HCT116 (cell line): ENCODE measurements at regions not wholly inside any gene's neighbourhood (a gene's known extent, or its start where the extent isn't known, plus 50 kb on each side); places are given as distances from the start of the nearest gene placed in this dataset.

ENCODE experiments used
- ATAC-seq: fragments of 200-7000 bp; cut with Tn5 transposase; 2 replicates; pipeline ENCODE4 v1.9.1; 2020; ENCODE audit warnings: mild to moderate bottlenecking, moderate library complexity
- BruUV-seq: library from RNA; stranded (reverse); fragments of 400-500 nt; replicated peaks from 2 replicates; lab custom pipeline; 2021; lab: Mats Ljungman, UMichigan
- CTCF ChIA-PET: fragments of 300-600 bp; sonication (Branson Sonifier 250); formaldehyde crosslinking; loops from one replicate; lab custom pipeline; 2021; ENCODE audit warnings: antibody characterized with exemption; lab: Charles Lee
- POLR2A ChIA-PET: fragments of 300-600, 350-600 bp; sonication (Branson Sonifier 250); formaldehyde crosslinking; loops from one replicate; lab custom pipeline; 2021; ENCODE audit warnings: antibody characterized with exemption; lab: Charles Lee
- RAD21 ChIA-PET, 2 experiments: fragments of 300-600 bp; sonication (Branson Sonifier 250); formaldehyde crosslinking; loops; one replicate each; lab custom pipeline; 2023; ENCODE audit warnings: low total read pairs in 2 of 2; ENCODE audit not compliant: uncharacterized antibody in 2 of 2, unreplicated experiment in 2 of 2, low non-redundant PET in 1 of 2; lab: Charles Lee
- DNase-seq: peaks from one replicate; pipeline ENCODE4 v3.0.0-alpha.2; 2010; ENCODE audit warnings: low read depth, low spot score
- H2AFZ ChIP-seq: fragments of 200-600 bp; shearing (Covaris generic), sonication (generic); 2 replicates; pipeline ENCODE4 v1.6.1; 2017; ENCODE audit warnings: low read depth, mixed run types, mixed read lengths, antibody characterized with exemption, low read length; ENCODE audit not compliant: poor library complexity, severe bottlenecking
- H3K27ac ChIP-seq: 2 replicates; pipeline ENCODE4 v1.5.1; 2012; ENCODE audit warnings: low read depth, low read length
- H3K27me3 ChIP-seq: fragments of 200-600 bp; sonication (generic); 2 replicates; pipeline ENCODE4 v1.6.1; 2016; ENCODE audit warnings: mixed run types, low read length, mixed read lengths; ENCODE audit not compliant: insufficient read depth
- H3K36me3 ChIP-seq, 2 experiments: fragments of 200-500 bp in 1 of 2; fragments of 200-600 bp in 1 of 2; sonication (Bioruptor generic) in 1 of 2; sonication (generic) in 1 of 2; 2 replicates each; pipeline versions ENCODE4 v1.5.1 to v1.6.1; 2014 to 2016; ENCODE audit warnings: low read length in 2 of 2, inconsistent platforms in 1 of 2, mixed read lengths in 1 of 2, mixed run types in 1 of 2; ENCODE audit not compliant: insufficient read depth in 2 of 2, control insufficient read depth in 1 of 2
- H3K4me1 ChIP-seq, 2 experiments: fragments of 200-600 bp in 1 of 2; sonication (generic) in 1 of 2; 2 replicates each; pipeline versions ENCODE4 v1.5.1 to v1.6.1; 2012 to 2017; ENCODE audit warnings: low read length in 2 of 2, inconsistent platforms in 1 of 2, mild to moderate bottlenecking in 1 of 2, mixed read lengths in 1 of 2, mixed run types in 1 of 2, moderate library complexity in 1 of 2; ENCODE audit not compliant: insufficient read depth in 2 of 2, control insufficient read depth in 1 of 2
- H3K4me2 ChIP-seq: fragments of 200-600 bp; sonication (generic); 2 replicates; pipeline ENCODE4 v1.6.1; 2017; ENCODE audit warnings: mixed run types, low read length, mixed read lengths
- H3K4me3 ChIP-seq, 2 experiments: fragments of 200-600 bp in 1 of 2; sonication (generic) in 1 of 2; replicated peaks in 1 of 2; 2 replicates each; pipeline ENCODE4 v1.5.1; 2011 to 2016; ENCODE audit warnings: low read length in 2 of 2, control low read depth in 1 of 2, low read depth in 1 of 2, mild to moderate bottlenecking in 1 of 2, mixed read lengths in 1 of 2, mixed run types in 1 of 2
- H3K79me2 ChIP-seq: fragments of 200-600 bp; sonication (generic); 2 replicates; pipeline ENCODE4 v1.6.1; 2017; ENCODE audit warnings: mild to moderate bottlenecking, mixed run types, low read length, moderate library complexity, mixed read lengths; ENCODE audit not compliant: insufficient read depth
- H3K9ac ChIP-seq: fragments of 200-600 bp; sonication (generic); 2 replicates; pipeline ENCODE4 v1.6.1; 2016; ENCODE audit warnings: low read length, mixed read lengths
- H3K9me2 ChIP-seq: fragments of 200-600 bp; sonication (generic), shearing (Covaris generic); 2 replicates; pipeline ENCODE4 v1.6.1; 2017; ENCODE audit warnings: mixed run types, mild to moderate bottlenecking, moderate library complexity; ENCODE audit not compliant: insufficient read depth
- H3K9me3 ChIP-seq, 2 experiments: fragments of 200-500 bp in 1 of 2; fragments of 200-600 bp in 1 of 2; sonication (Bioruptor generic) in 1 of 2; sonication (generic) in 1 of 2; 2 replicates each; pipeline ENCODE4 v1.6.1; 2014 to 2017; ENCODE audit warnings: low read length in 2 of 2, mixed read lengths in 2 of 2, inconsistent platforms in 1 of 2, low read depth in 1 of 2, mild to moderate bottlenecking in 1 of 2, mixed run types in 1 of 2, moderate library complexity in 1 of 2; ENCODE audit not compliant: control insufficient read depth in 1 of 2, insufficient read depth in 1 of 2
- H4K20me1 ChIP-seq: fragments of 200-600 bp; sonication (generic), shearing (Covaris generic); 2 replicates; pipeline ENCODE4 v1.6.1; 2017; ENCODE audit warnings: mixed run types, mild to moderate bottlenecking, moderate library complexity; ENCODE audit not compliant: insufficient read depth
- CBX3 ChIP-seq: IDR thresholded peaks from 2 replicates; pipeline ENCODE4 v1.6.1; 2012; ENCODE audit warnings: low read depth
- EGR1 ChIP-seq: IDR thresholded peaks from 2 replicates; pipeline ENCODE4 v1.6.1; 2012; ENCODE audit warnings: low read depth
- EZH2phosphoT487 ChIP-seq: fragments of 200-600 bp; IDR thresholded peaks from 2 replicates; pipeline ENCODE4 v1.6.1; 2018; ENCODE audit warnings: antibody characterized with exemption, borderline replicate concordance
- FOSL1 ChIP-seq: IDR thresholded peaks from 2 replicates; pipeline ENCODE4 v1.6.1; 2012; ENCODE audit warnings: low read depth
- JUND ChIP-seq: IDR thresholded peaks from 2 replicates; pipeline ENCODE4 v1.6.1; 2012
- POLR2A ChIP-seq: IDR thresholded peaks from 2 replicates; pipeline ENCODE4 v1.7.0; 2011; ENCODE audit warnings: borderline replicate concordance; ENCODE audit not compliant: insufficient read depth, insufficient read length; ENCODE audit errors: extremely low read depth
- RAD21 ChIP-seq: IDR thresholded peaks from 2 replicates; pipeline ENCODE4 v1.6.1; 2012; ENCODE audit warnings: low read depth, mild to moderate bottlenecking
- SIN3A ChIP-seq: IDR thresholded peaks from 2 replicates; pipeline ENCODE4 v1.6.1; 2012; ENCODE audit warnings: low read depth
- SP1 ChIP-seq: IDR thresholded peaks from 2 replicates; pipeline ENCODE4 v1.6.1; 2012; ENCODE audit warnings: low read depth
- YY1 ChIP-seq: IDR thresholded peaks from 2 replicates; pipeline ENCODE4 v1.6.1; 2011; ENCODE audit warnings: low read length, low read depth, moderate library complexity, mild to moderate bottlenecking; ENCODE audit not compliant: insufficient replicate concordance; ENCODE audit errors: extremely low read depth
- ZFX ChIP-seq: fragments of 450-650 bp; IDR thresholded peaks from 2 replicates; pipeline ENCODE4 v1.6.1; 2017
- intact Hi-C: fragments of 100-400 bp; cut with micrococcal nuclease; formaldehyde crosslinking; loops from 2 replicates; pipeline ENCODE4 v1.10.0; 2022
- TF ChIP-seq, protein P1 (sequence below): IDR thresholded peaks from 2 replicates; pipeline ENCODE4 v1.6.1; 2012
- TF ChIP-seq, protein P2 (sequence below): IDR thresholded peaks from 2 replicates; pipeline ENCODE4 v1.6.1; 2011; ENCODE audit warnings: mild to moderate bottlenecking, low read length, moderate library complexity; ENCODE audit not compliant: insufficient replicate concordance; ENCODE audit errors: extremely low read depth
- TF ChIP-seq, protein P3 (sequence below): IDR thresholded peaks from 2 replicates; pipeline ENCODE4 v1.6.1; 2012
- TF ChIP-seq, protein P4 (sequence below), 3 experiments: fragments of 200-600 bp in 1 of 3; sonication (generic) in 1 of 3; IDR thresholded peaks in 2 of 3; conservative IDR thresholded peaks in 1 of 3; 2 replicates each; pipeline ENCODE4 v1.5.1; 2012 to 2017; ENCODE audit warnings: low read depth in 2 of 3, low read length in 2 of 3, antibody characterized with exemption in 1 of 3, borderline replicate concordance in 1 of 3, control low read depth in 1 of 3, mild to moderate bottlenecking in 1 of 3, mixed read lengths in 1 of 3, mixed run types in 1 of 3, moderate library complexity in 1 of 3; ENCODE audit not compliant: insufficient read depth in 1 of 3

DNA sequence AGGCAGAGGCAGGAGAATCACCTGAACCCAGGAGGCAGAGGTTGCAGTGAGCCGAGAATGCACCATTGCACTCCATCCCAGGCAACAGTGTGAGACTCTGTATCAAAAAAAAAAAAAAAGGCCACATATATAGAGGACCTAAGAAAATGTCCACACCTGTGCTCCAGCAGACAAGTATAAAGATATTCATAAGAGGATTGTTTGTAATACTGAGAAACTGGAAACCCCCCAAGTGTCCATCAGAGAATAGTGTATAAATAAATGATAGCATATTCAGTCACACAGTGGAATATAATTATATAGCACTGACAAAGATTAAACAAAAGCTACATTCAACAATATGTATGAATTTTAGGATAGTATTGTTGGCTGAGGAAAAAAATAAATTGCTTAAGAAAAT is 1050.6 kb downstream of the GRM8 start:
- H3K9ac ChIP-seq, result no peak overlapping the region
- no peaks in the 10 kb centered on the region for H3K4me1 ChIP-seq
- ATAC-seq (no peak), DNase-seq (no peak)
- H3K9me2 ChIP-seq, result no peaks in the 10 kb centered on the region
- no peak overlapping the region for H3K4me3 ChIP-seq
- no TSS peak for BruUV-seq
- H3K79me2 ChIP-seq, result no peaks in the 10 kb centered on the region
- H3K9me3 ChIP-seq, result no peaks in the 10 kb centered on the region
- H3K27me3 ChIP-seq, result no peaks in the 10 kb centered on the region
- POLR2A ChIA-PET, result no interaction called here
- no peak overlapping the region for H3K27ac ChIP-seq
- CTCF ChIA-PET, result no interaction called here
- H2AFZ ChIP-seq, result no peak overlapping the region
- H4K20me1 ChIP-seq, result no peaks in the 10 kb centered on the region
- RAD21 ChIA-PET, result no interaction called here
- TF ChIP-seq, protein P1, sequence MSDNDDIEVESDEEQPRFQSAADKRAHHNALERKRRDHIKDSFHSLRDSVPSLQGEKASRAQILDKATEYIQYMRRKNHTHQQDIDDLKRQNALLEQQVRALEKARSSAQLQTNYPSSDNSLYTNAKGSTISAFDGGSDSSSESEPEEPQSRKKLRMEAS, result no peak
- no peak for TF ChIP-seq POLR2A
- TF ChIP-seq, protein P2, sequence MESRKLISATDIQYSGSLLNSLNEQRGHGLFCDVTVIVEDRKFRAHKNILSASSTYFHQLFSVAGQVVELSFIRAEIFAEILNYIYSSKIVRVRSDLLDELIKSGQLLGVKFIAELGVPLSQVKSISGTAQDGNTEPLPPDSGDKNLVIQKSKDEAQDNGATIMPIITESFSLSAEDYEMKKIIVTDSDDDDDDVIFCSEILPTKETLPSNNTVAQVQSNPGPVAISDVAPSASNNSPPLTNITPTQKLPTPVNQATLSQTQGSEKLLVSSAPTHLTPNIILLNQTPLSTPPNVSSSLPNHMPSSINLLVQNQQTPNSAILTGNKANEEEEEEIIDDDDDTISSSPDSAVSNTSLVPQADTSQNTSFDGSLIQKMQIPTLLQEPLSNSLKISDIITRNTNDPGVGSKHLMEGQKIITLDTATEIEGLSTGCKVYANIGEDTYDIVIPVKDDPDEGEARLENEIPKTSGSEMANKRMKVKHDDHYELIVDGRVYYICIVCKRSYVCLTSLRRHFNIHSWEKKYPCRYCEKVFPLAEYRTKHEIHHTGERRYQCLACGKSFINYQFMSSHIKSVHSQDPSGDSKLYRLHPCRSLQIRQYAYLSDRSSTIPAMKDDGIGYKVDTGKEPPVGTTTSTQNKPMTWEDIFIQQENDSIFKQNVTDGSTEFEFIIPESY, result no peak
- TF ChIP-seq RAD21, result no peak
- no peak for TF ChIP-seq EZH2phosphoT487
- TF ChIP-seq SP1, result no peak
- TF ChIP-seq, protein P3, sequence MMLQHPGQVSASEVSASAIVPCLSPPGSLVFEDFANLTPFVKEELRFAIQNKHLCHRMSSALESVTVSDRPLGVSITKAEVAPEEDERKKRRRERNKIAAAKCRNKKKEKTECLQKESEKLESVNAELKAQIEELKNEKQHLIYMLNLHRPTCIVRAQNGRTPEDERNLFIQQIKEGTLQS, result no peak
- TF ChIP-seq EGR1, result no peak
- TF ChIP-seq CBX3, result no peak
- no peak for TF ChIP-seq YY1
- no peak for TF ChIP-seq FOSL1
- no peak for TF ChIP-seq JUND
- TF ChIP-seq, protein P4, sequence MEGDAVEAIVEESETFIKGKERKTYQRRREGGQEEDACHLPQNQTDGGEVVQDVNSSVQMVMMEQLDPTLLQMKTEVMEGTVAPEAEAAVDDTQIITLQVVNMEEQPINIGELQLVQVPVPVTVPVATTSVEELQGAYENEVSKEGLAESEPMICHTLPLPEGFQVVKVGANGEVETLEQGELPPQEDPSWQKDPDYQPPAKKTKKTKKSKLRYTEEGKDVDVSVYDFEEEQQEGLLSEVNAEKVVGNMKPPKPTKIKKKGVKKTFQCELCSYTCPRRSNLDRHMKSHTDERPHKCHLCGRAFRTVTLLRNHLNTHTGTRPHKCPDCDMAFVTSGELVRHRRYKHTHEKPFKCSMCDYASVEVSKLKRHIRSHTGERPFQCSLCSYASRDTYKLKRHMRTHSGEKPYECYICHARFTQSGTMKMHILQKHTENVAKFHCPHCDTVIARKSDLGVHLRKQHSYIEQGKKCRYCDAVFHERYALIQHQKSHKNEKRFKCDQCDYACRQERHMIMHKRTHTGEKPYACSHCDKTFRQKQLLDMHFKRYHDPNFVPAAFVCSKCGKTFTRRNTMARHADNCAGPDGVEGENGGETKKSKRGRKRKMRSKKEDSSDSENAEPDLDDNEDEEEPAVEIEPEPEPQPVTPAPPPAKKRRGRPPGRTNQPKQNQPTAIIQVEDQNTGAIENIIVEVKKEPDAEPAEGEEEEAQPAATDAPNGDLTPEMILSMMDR (IDR thresholded peaks at IDR 0.05 in 2 of 3, conservative IDR thresholded peaks at IDR 0.05 in 1 of 3; ENCODE audit: borderline replicate concordance in 1 of 3, insufficient read depth in 1 of 3, low read depth in 2 of 3, low read length in 2 of 3), result no peak
- TF ChIP-seq ZFX, result no peak
- no peak for TF ChIP-seq SIN3A
- no peaks in the 10 kb centered on the region for H3K36me3 ChIP-seq
- H3K4me2 ChIP-seq, result no peak overlapping the region
- intact Hi-C loops, result no loop called here
